Ammon's horn (tissue), 1 donor: ENCODE measurements at regions not wholly inside any gene's neighbourhood (a gene's known extent, or its start where the extent isn't known, plus 50 kb on each side); places are given as distances from the start of the nearest gene placed in this dataset.
"Not testable (repeated sequence)": the region's sequence is repeated elsewhere in the genome, so short reads cannot be mapped to it uniquely, and the experiment has no call there.

Experiments used
- DNase-seq: peaks from one replicate; pipeline ENCODE4 v3.0.0-alpha.2; 2016; ENCODE audit warnings: low spot score

DNA sequence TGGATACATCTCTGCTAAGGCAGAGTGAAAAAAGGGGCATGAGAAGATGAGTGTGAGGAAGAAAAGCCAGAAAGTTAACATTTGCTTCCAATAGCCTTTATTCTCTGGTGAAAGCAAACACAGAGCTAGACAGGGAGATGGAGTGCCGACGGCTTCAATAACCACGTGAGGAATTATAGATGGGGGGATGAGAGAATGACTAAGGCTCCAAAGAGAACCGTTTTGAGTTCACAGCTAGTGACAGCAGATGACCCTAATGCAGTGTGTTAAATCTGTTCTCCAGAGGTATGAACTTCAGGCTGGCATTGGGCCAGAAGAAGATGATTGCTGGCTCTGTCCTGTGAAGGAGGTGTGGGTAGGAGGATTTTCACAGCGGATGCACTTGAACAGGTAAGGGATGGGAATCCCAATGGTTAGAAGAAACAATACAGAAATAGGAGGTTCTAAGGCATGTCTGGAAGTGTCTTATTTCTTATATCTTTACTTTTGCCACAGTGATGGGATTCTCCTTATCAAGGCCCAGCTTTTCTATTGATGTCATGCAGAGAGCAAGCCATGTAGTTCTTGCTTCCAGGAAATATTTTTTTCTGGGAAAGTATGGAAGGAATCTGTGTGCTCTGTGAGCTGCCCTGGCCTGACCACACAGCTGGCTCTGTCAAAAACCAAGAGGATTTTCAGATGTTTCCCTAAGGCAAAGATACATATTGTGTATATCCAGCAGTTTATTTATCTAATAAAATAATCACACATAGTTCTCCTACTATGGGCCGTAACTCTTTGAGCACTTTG lies 573.8 kb downstream of the LTN1 start:
- no peak for DNase-seq

DNA sequence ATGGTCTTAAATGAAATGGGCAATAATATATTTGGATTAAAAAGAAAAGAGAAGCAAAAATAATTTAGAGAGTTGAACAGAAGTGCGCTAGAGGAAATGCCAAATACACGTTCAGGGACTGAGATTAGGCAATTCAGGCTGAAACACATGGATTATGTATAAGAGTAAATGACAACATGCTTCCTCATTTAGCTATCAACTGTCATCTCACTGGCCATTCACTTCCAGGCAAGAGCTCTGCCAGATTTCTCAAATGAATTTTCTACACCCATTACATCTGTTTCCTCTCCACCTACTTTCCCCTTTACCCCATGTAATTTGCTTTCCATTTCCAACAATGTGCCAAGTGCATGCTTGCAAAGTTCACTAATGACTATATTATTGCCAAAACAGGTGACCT lies 582.4 kb downstream of the LTN1 start:
- peak; percentile 4 for DNase-seq

DNA sequence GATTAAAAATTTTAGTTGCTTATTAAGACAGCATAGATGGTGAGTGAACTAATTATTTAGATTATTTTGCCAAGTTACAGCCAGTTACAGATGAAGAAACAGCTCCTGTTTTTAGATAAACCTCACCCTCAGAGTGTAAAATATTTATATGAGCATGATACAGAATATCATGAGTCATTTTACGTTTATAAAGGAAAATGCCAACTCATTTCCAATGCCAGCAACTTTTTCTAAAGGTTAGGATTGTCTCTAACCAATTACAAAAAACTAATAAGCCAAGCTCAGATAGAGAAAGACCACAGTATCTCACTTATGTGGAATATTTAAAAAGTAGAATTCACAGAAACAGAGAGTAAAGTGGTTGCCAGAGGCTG lies 590.1 kb downstream of the LTN1 start:
- DNase-seq: no peak

DNA sequence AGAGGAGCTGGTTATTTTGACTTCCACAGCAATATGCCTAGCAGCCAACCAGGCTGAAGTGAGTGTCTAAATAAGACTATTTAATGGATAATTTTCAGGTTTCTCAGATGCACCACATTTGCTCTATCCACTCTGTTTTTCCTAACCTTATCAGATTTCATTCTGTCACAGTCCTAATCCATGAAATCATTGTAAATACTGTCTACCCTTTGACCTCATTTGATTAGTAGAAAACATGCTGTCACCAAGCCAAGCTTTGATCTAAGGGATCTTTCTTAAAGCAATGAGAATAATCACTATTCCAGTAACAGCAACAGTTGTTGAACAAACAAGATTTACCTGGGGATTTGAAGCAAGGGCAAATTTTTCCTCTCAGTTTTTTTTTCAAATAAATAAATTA lies 595.6 kb downstream of the LTN1 start:
- no peak for DNase-seq

DNA sequence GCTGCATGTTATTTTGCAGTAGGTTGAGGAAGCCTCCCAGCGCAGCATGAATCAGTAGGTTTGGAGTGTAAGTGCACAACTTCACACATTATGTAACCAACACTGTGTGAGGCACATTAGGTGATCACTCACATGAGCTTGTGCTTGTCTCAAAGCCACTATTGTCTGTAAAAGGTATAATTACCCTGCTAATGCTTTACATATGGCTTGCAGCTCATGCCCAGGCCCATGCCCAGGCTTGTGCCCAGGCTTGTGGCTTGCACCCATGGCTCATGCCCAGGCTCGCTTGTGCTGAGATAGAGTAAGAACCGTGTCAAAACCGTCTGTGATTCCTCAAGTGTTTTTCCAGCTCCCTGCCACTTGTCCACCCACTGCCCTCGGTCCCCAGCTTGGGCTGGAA lies 596.3 kb downstream of the LTN1 start:
- no peak for DNase-seq

DNA sequence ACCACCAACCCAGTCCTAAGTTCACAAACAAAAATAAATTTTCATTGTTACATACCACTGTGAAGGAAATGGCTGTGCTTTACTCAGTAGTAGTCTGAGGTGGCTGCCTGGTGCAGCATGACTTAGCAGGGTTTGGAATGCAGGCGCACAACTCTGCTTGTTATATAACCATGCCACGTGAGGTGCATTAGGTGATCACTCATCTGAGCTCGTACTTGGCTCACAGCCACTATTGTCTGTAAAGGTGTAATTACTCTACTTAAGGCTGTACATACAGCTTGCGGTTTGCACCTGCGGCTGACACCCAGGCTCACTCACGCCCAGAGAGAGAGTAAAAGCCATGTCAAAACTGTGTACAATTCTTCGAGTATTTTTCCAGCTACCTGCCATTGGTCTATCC lies 599.4 kb downstream of the LTN1 start:
- no peak for DNase-seq

DNA sequence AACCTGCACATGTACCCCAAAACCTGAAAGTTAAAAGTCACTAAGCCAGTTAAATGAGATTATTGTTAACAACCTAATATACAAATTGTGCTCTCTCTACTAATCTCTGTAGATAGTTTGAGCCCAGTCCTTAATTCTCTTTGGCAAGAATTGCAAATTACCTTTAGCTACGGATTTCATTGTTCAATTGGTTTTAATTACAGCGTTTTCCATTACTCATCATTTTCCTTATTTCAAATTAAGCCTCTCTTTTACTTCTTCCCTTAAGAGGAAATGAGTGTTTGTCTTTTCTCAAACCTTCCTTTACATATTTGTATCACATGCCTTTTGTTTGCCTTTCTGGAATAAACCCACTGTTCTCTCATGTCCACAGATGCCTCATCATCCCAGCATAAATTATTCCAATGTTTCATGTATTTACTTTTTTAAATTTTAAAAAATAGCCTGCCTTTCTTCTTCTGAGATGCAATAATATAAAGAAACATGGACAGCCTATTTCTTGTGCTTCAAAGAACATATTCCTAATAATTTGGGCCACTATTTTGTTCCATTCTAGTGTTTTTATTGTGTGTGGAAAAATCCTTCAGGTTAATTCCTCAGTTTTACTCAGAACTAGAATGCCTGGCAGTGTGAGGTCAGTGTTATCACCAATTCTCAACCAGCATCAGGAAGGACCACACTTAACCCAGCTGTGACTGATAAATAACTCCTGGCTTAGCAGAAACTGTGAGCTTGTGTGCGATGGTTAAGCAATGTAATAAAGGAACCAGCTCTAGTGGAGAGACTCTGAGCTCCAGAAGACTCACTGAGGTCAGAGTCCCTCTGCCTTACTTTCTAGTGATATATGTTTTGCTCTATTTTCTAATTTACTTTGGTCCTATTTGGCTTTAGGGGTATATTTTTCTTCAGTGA lies 600.5 kb downstream of the LTN1 start:
- DNase-seq: no peak

DNA sequence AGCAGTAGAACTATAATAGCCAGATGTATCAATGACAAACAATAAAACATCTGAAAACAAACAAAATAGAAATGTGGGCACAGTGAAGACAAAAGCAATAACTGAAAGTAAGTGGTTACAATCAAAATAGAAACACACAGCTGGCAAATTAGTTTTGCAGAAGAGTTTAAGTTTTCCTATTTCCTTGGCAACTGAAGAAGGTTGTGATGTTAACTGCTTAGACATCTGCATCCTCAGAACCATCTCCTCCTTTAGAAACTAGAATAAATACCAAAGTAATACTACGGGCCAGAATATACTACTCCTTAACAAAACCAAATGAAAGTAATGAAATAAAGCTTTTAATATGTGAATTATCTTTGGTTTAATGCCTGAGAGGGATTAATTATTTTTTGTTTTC lies 605.5 kb downstream of the LTN1 start:
- DNase-seq: no peak

DNA sequence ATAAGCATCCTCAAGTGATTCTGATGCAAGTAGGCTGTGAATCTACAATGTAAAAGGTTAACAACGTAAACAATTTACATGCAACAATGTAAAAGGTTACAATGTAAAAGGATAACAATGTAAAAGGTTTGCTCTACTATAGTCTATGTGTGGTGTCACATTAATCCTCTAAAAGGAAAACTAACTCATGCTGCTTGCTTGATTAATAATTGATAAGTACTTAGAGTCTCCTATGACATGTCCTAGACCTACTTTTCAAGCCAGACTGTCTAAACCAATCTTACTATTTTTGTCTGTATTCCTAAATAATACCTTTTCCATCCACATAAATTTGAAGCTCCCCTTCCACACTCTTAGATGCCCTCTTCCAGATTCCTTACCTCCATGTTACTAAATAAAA lies 606.8 kb downstream of the LTN1 start:
- no peak for DNase-seq

DNA sequence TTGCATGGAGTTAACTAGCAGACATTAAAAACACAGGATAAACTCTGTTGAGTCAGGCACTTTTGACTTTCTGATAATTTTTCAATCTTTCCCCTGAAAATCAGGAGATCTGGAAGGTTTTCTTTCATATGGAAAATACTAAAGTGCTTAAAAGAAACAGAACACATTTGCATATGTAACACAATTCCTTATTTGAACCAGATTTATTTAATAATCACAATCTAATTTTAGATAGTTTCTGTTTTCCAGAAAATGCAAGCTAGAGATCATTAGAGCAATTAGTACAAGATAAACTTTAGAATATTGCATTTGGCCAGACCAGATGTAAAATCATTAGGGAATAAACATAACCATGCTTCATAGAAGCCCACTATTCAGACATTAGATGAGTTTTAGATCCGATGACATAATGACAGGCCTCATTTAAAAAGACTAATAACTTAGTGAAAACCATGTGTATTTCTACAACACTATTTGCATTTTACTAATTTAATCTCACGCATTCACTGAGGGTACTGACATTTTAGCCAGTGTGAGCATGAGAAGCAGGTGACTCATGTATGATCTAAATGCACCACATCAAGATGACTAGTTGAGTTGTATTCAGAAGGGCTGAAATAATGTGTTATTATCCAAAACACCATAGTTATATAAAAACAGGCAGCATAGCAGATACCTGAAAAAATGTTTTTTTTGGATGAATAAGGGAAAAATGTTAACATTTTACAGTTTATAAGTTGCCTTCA lies 611.5 kb downstream of the LTN1 start:
- DNase-seq: not testable (repeated sequence)

DNA sequence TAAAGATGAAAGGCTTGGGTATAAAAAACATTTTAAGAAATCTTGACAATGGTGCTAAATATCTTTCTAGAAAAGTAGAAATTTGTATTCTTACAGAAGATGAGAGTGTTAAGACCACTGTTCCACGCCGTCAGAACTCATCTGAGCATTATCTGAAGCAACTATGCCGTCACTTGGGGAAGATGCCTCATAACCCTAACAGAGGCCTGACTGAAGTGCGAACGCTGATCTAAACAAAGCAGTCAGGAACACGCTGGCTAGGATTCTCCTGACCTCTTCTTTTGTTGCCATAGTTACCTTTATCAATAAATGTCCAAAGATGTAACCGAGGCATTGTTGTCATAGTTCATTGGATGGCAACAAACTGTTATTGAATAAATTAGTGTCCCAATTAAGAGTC lies 612.4 kb downstream of the LTN1 start:
- no peak for DNase-seq

DNA sequence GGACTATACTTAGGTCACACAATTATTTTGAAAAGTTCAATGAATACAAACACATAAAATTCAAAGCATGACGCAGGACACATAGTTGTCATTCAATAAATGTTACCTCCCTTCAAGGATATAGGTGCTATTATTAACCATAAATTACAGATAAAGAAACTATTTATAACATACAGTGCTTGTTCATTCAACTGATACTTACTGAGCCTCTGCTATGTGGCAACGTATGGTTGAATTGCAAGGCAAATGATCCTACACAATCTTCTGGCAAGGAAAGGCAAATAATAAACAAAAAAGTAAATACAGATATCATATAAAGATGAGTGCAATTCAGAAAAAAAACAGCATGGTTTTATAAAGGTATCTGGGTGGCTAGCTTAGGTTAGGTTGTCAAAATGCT lies 614.7 kb downstream of the LTN1 start:
- no peak for DNase-seq

DNA sequence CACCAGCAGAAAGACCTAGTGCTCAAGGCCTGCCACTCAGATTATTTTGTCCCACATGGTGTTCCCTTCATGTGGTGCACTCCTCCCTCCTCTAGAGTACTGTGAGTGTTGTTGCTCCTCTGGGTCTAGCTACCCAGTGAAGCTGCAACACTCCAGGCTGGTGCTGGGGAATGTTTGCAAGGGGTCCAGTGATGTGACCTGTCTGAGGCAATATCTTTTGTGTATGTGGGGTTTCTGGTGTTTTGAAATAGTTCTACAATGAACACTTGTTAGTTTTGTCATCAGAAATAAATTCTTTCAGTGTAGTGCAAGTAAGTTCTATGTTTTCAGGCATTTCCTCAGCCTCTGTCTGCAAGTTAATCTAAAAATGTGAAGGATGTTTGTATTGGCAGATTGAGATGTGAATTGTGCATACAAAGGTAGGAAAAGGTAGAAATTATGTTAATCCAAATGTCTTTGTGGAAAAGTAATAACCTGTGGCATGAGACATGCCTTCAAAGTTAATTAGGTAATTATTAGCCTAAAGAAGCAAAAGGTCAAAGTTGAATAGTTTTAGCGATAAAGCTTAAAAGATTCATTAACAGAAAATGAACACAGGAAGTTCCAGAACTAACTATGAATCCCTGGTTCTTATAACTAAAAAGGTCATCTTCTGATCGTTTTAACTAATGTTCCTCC lies 616.8 kb downstream of the LTN1 start:
- DNase-seq: no peak

DNA sequence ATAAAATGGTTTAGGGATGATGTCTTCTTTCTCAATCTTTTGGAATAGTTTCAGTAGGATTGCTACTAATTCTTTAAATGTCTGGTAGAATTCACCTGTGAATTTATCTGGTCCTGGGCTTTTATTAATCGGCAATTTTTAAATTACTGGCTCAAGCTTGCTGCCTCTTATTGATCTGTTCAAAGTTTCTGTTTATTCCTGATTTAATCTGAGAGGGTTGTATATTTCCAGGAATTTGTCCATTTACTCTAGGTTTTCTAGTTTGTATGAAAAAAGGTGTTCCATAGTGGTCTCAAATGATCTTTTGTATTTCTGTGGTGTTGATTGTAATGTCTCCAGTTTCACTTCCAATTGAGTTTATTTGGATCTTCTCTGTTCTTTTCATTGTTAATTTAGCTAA lies 617.8 kb downstream of the LTN1 start:
- DNase-seq: no peak

DNA sequence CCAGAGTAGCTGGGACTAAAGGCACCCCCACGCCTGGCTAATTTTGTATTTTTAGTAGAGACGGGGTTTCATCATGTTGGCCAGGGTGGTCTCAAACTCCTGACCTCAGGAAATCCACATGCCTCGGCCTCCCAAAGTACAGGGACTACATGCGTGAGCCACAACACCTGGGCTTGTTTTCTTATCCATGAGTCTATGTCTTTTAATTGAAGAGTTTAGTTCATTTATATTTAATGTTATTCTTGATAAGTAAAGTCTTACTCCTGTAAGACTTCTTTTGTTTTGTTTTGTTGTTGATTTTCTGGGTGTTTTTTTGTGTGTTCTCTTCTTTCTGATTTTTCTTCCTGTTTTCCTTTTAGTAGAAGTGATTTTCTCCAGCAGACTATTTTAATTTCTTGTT lies 621.0 kb downstream of the LTN1 start:
- no peak for DNase-seq

DNA sequence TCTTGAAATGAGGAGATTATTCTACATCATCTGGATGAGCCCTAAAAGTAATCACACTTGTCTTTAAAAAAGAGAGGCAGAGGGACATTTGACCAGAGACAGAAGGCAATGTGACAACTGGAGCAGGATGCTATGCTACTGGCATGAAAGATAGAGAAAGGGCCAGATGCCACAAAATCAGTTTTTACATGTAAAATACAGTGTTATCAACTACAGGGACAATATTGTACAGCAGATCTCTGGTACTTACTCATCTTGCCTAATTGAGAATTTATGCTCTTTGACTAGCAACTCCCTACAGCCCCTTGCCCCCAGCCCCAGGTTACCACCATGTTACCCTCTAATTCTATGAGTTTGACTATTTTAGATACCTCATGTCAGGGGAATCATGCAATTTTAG lies 633.4 kb downstream of the LTN1 start:
- DNase-seq: no peak

DNA sequence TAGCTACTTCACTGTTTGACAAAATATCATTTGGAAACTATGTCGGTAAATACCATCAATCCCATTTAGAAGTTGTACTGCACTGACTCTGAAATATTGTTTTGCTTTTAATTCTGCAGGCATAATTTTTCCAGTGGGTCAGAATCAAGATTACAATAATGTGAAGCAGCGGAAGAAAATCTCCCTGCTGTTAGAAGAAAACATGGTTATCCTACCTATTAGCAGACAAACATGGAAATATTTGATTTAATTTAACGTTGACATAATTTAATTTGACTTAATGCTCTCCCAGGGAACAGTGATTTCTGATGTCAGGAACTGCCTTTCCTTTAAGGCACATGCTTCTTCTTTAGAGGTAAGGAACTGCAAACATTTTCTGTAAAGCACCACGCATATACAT lies 634.0 kb downstream of the LTN1 start:
- no peak for DNase-seq

DNA sequence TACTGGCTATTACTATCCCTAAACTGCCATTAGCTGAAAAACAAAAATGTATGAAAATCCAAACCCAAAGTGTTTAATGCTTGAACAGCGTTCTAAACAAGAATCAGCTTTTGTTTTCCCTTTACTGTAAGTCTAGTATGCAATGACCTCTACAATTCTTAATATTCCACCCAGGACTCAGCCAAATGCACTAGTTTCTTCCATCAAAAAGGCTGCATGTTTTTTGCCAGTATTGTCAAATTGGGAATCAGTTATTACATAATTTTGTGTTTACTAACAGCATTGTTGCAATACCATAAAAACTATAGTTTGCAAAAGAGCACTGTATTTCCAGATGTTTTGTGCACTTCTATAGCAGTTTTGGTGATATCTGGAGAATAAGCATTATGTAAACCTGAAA lies 634.5 kb downstream of the LTN1 start:
- no peak for DNase-seq

DNA sequence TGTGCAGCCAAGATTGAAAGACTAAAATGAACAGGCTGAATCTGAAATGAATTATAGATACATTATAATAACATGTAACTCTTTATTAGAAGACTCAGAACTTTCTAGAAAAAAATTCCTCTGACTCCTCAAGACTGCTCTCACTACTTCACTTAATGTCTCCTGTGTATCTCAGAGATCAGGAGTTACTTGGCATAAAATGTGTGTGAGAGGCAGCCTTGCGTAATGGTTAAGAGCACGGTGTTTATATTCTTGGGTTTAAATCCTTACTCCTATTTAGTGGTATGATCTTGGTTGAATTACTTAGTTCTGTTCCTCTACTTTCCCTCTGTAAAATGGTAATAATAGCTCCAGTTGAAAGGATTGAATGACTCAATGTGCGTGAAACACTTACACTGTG lies 634.9 kb downstream of the LTN1 start:
- DNase-seq: no peak

DNA sequence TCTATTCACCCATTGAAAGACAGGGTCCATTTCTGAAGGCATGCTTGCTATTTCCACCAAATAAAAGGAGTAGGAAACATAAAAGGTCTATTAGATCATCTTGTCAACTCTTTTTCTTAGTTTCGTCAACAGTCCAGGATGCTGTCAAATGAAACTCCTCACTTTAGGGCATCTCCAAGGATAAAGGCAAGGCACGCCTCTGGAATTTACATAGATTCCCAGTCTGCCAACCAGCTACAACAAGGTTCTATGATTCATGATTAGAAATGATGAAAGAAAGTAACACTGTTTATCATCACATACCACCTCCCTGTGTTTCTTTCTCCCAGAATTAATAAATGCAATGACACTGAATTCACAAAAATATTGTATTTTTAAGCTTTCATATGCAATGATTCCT lies 636.3 kb downstream of the LTN1 start:
- DNase-seq: no peak

DNA sequence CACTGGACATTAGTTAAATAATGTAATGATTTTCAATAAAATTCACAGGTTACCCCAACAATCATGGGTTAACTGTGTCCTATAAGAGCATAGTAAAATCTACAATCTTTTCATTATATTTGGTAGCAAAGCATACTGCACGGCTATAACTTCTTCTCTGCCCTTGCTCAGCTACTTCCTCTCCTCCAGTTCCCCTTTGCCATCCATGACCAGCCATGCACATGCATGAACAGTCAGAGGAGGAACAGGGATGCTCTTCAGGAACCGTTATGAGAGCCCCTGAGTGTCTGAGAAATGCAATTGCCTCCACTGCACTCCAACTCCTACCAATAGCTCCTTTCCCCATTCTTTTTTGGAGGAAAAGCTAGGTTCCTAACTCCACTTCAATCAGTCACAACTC lies 646.7 kb downstream of the LTN1 start:
- DNase-seq: no peak

DNA sequence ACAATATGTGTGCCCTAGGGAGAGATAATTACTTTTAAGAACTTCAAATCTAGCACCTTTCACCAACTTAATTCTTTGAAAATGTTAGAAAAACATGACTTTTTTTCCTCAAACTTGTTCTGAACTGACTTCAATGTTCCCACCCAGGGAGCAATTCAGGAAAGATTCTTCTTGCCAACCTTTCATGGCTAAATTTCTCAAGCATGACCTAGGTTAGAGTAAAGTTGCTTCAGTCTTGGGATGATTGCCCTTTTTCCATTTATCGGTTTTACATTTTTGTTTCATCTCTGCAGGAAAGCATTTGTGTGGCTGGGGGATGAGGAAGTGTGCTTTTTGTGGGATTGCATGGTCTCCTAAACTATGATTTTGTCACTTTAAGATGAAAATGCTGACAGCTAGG lies 647.7 kb downstream of the LTN1 start:
- DNase-seq: no peak
